IMR-90 (cell line): ENCODE measurements at regions not wholly inside any gene's neighbourhood (a gene's known extent, or its start where the extent isn't known, plus 50 kb on each side); places are given as distances from the start of the nearest gene placed in this dataset.

Experiments
- ATAC-seq: fragments of 200-7000 bp; cut with Tn5 transposase; 2 replicates; pipeline ENCODE4 v1.9.1; 2020; ENCODE audit warnings: low read depth, mild to moderate bottlenecking, moderate library complexity
- BruUV-seq: library from RNA; stranded (reverse); fragments of 400-500 nt; replicated peaks from 2 replicates; lab custom pipeline; 2021; lab: Mats Ljungman, UMichigan
- CTCF ChIA-PET: fragments of 300-600 bp; formaldehyde crosslinking; extraction: SDS; loops from one replicate; lab custom pipeline; 2021; ENCODE audit warnings: antibody characterized with exemption; lab: Yijun Ruan, JAX
- POLR2A ChIA-PET: fragments of 300-600 bp; sonication (Branson Sonifier 250); formaldehyde crosslinking; loops from one replicate; lab custom pipeline; 2022; ENCODE audit warnings: antibody characterized with exemption; ENCODE audit not compliant: unreplicated experiment; lab: Charles Lee
- DNase-seq: peaks from one replicate; pipeline ENCODE4 v3.0.0; 2013
- H2AFZ ChIP-seq: replicated peaks from 2 replicates; pipeline ENCODE3; 2013; ENCODE audit warnings: low read length, mild to moderate bottlenecking; ENCODE audit not compliant: poor library complexity
- H2AK5ac ChIP-seq: 2 replicates; pipeline ENCODE4 v1.6.1; 2013; ENCODE audit warnings: low read depth, low read length, inconsistent platforms
- H2AK9ac ChIP-seq: replicated peaks from 2 replicates; pipeline ENCODE3; 2013; ENCODE audit warnings: mild to moderate bottlenecking, low read depth, low read length, moderate library complexity; ENCODE audit not compliant: poor library complexity
- H2BK120ac ChIP-seq: 2 replicates; pipeline ENCODE4 v1.6.1; 2013; ENCODE audit warnings: low read depth, low read length, inconsistent platforms
- H2BK15ac ChIP-seq: 3 replicates; pipeline ENCODE4 v1.6.1; 2013; ENCODE audit warnings: low read depth, low read length, inconsistent platforms
- H2BK20ac ChIP-seq: 2 replicates; pipeline ENCODE4 v1.6.1; 2013; ENCODE audit warnings: low read depth, mild to moderate bottlenecking, inconsistent platforms, low read length, moderate library complexity
- H2BK5ac ChIP-seq: 2 replicates; pipeline ENCODE4 v1.6.1; 2013; ENCODE audit warnings: mild to moderate bottlenecking, low read depth, low read length, inconsistent platforms; ENCODE audit not compliant: poor library complexity, severe bottlenecking
- H3K14ac ChIP-seq: replicated peaks from 2 replicates; pipeline ENCODE4 v1.6.1; 2013; ENCODE audit warnings: low read depth, low read length, inconsistent platforms
- H3K18ac ChIP-seq: 2 replicates; pipeline ENCODE4 v1.6.1; 2013; ENCODE audit warnings: low read depth, low read length, control low read depth
- H3K23ac ChIP-seq: 2 replicates; pipeline ENCODE4 v1.6.1; 2013; ENCODE audit warnings: low read depth, low read length, inconsistent platforms
- H3K27ac ChIP-seq: 2 replicates; pipeline ENCODE4 v1.5.1; 2013; ENCODE audit warnings: mild to moderate bottlenecking, control low read depth, low read length; ENCODE audit not compliant: insufficient read depth
- H3K27me3 ChIP-seq: 2 replicates; pipeline ENCODE4 v1.6.1; 2013; ENCODE audit warnings: low read length; ENCODE audit not compliant: control insufficient read depth, insufficient read depth
- H3K36me3 ChIP-seq: 2 replicates; pipeline ENCODE4 v1.6.1; 2013; ENCODE audit warnings: low read length, mixed read lengths; ENCODE audit not compliant: control insufficient read depth, insufficient read depth
- H3K4ac ChIP-seq: 2 replicates; pipeline ENCODE4 v1.6.1; 2013; ENCODE audit warnings: low read depth, low read length, inconsistent platforms
- H3K4me1 ChIP-seq: 2 replicates; pipeline ENCODE4 v1.6.1; 2013; ENCODE audit warnings: low read length, mixed read lengths; ENCODE audit not compliant: control insufficient read depth, insufficient read depth
- H3K4me2 ChIP-seq: 2 replicates; pipeline ENCODE4 v1.6.1; 2013; ENCODE audit warnings: low read depth, mild to moderate bottlenecking, control low read depth, low read length, moderate library complexity
- H3K4me3 ChIP-seq: 2 replicates; pipeline ENCODE4 v1.5.1; 2013; ENCODE audit warnings: low read depth, mild to moderate bottlenecking, control low read depth, low read length, moderate library complexity; ENCODE audit not compliant: insufficient read depth
- H3K56ac ChIP-seq: 2 replicates; pipeline ENCODE4 v1.6.1; 2013; ENCODE audit warnings: low read length, inconsistent platforms; ENCODE audit not compliant: insufficient read depth; ENCODE audit errors: extremely low read depth
- H3K79me1 ChIP-seq, 2 experiments: 2 replicates each; pipeline ENCODE4 v1.6.1; 2013; ENCODE audit warnings: low read length in 2 of 2, inconsistent platforms in 1 of 2, low read depth in 1 of 2
- H3K9ac ChIP-seq: 2 replicates; pipeline ENCODE4 v1.6.1; 2013; ENCODE audit warnings: low read depth, low read length, control low read depth
- H3K9me1 ChIP-seq: 2 replicates; pipeline ENCODE4 v1.6.1; 2013; ENCODE audit warnings: low read length, inconsistent platforms; ENCODE audit not compliant: insufficient read depth
- H3K9me3 ChIP-seq: 2 replicates; pipeline ENCODE4 v1.6.1; 2013; ENCODE audit warnings: low read length; ENCODE audit not compliant: control insufficient read depth, insufficient read depth
- H4K20me1 ChIP-seq: 2 replicates; pipeline ENCODE4 v1.6.1; 2013; ENCODE audit warnings: low read length, inconsistent platforms; ENCODE audit not compliant: insufficient read depth
- H4K5ac ChIP-seq: 2 replicates; pipeline ENCODE4 v1.6.1; 2013; ENCODE audit warnings: mild to moderate bottlenecking, low read depth, low read length, control low read depth
- H4K8ac ChIP-seq, 2 experiments: 2 replicates each; pipeline ENCODE4 v1.6.1; 2013; ENCODE audit warnings: low read depth in 2 of 2, low read length in 2 of 2, control low read depth in 1 of 2, inconsistent platforms in 1 of 2
- H4K91ac ChIP-seq: 2 replicates; pipeline ENCODE4 v1.6.1; 2013; ENCODE audit warnings: low read depth, low read length, inconsistent platforms; ENCODE audit not compliant: insufficient read depth
- BHLHE40 ChIP-seq: fragments of 150-350 bp; IDR thresholded peaks from 2 replicates; pipeline ENCODE4 v1.6.1; 2016; ENCODE audit warnings: mild to moderate bottlenecking, low read depth, low read length
- CEBPB ChIP-seq: IDR thresholded peaks from 2 replicates; pipeline ENCODE4 v1.6.1; 2012; ENCODE audit warnings: low read depth, low read length, improper control_type of control experiment
- CHD1 ChIP-seq: IDR thresholded peaks from 2 replicates; pipeline ENCODE4 v1.6.1; 2012; ENCODE audit warnings: low read depth, low read length, improper control_type of control experiment
- FOS ChIP-seq: fragments of 150-350 bp; IDR thresholded peaks from 2 replicates; pipeline ENCODE4 v1.6.1; 2016; ENCODE audit warnings: low read depth, low read length
- MAFK ChIP-seq: IDR thresholded peaks from 2 replicates; pipeline ENCODE4 v1.6.1; 2012; ENCODE audit warnings: low read depth, low read length, improper control_type of control experiment
- NFE2L2 ChIP-seq: fragments of 150-350 bp; IDR thresholded peaks from 2 replicates; pipeline ENCODE4 v1.6.1; 2016; ENCODE audit warnings: low read depth, mild to moderate bottlenecking, low read length
- RAD21 ChIP-seq: IDR thresholded peaks from 2 replicates; pipeline ENCODE4 v1.6.1; 2012; ENCODE audit warnings: low read length, improper control_type of control experiment
- RFX5 ChIP-seq: IDR thresholded peaks from 2 replicates; pipeline ENCODE4 v1.8.0; 2012; ENCODE audit warnings: low read depth, mild to moderate bottlenecking, low read length, moderate library complexity
- SMC3 ChIP-seq: fragments of 150-350 bp; IDR thresholded peaks from 2 replicates; pipeline ENCODE4 v1.6.1; 2016; ENCODE audit warnings: low read depth, mild to moderate bottlenecking, antibody characterized with exemption, low read length, moderate library complexity
- WGBS, 2 experiments: methylation state at CpG; one replicate each; pipeline versions ENCODE4 v1.1.5 to v1.1.7; 2013; ENCODE audit warnings: missing lambda C conversion rate in 2 of 2; ENCODE audit not compliant: insufficient read length in 1 of 2; ENCODE audit errors: extremely low coverage in 2 of 2; 5-methylcytosine and 5-hydroxymethylcytosine counted together
- dilution Hi-C: fragments of 300-500 bp; cut with HindIII; formaldehyde crosslinking; loops from one replicate; pipeline ENCODE4 v1.14.3; 2018; ENCODE audit warnings: low sequenced_read_pairs; ENCODE audit not compliant: unreplicated experiment
- in situ Hi-C: fragments of 300-500 bp; cut with MboI; formaldehyde crosslinking; loops from 3 replicates; pipeline ENCODE4 v1.14.3; 2019; ENCODE audit warnings: low sequenced_read_pairs, inconsistent platforms, mixed read lengths
- intact Hi-C: fragments of 100-400 bp; cut with micrococcal nuclease; formaldehyde crosslinking; loops from 2 replicates; pipeline ENCODE4 v1.10.0; 2022
- TF ChIP-seq, protein P1 (sequence below): conservative IDR thresholded peaks from 2 replicates; pipeline ENCODE4 v1.5.1; 2012; ENCODE audit warnings: mild to moderate bottlenecking, low read depth, low read length, improper control_type of control experiment

- no peaks in the 10 kb centered on the region; the same call in 1 of the 2 replicates for H3K4me1 ChIP-seq
- H2BK20ac ChIP-seq = no peak overlapping the region
- H4K91ac ChIP-seq = no peak overlapping the region
- no peak overlapping the region for H2BK120ac ChIP-seq
- no peak overlapping the region for H2AK5ac ChIP-seq
- no peak overlapping the region for H3K4ac ChIP-seq
- H3K27ac ChIP-seq = no peak overlapping the region
- 81% methylated on average over 2 of the region's 3 CpGs; no CpG with 5 or more reads in 1 of the 2 experiments for WGBS, 2 experiments
- DNase-seq (no peak), ATAC-seq (no peak)
- H4K20me1 ChIP-seq = no peaks in the 10 kb centered on the region
- no peak overlapping the region for H3K4me2 ChIP-seq
- peaks cover 17% of the 10 kb centered on the region for H3K27me3 ChIP-seq
- H2AFZ ChIP-seq = no peak overlapping the region
- H3K36me3 ChIP-seq = no peaks in the 10 kb centered on the region
- no peak overlapping the region for H3K18ac ChIP-seq
- H3K9me1 ChIP-seq = no peaks in the 10 kb centered on the region
- in situ Hi-C loops (no loop called here), dilution Hi-C loops (no loop called here), intact Hi-C loops (no loop called here)
- no peak overlapping the region for H2AK9ac ChIP-seq
- H2BK5ac ChIP-seq = no peak overlapping the region
- BruUV-seq = no TSS peak
- no peak overlapping the region for H4K5ac ChIP-seq
- H3K56ac ChIP-seq = no peak overlapping the region
- H3K9me3 ChIP-seq = no peaks in the 10 kb centered on the region
- ChIA-PET POLR2A (interaction anchor here (0.6 kb wide), 1 partner anchor 72 kb away, joined by 3 read pairs; no protein-coding TSS in a partner anchor), CTCF (no interaction called here)
- no peak overlapping the region for H4K8ac ChIP-seq
- no peak overlapping the region for H3K9ac ChIP-seq
- H3K79me1 ChIP-seq = no peaks in the 10 kb centered on the region
- TF ChIP-seq BHLHE40 = no peak
- TF ChIP-seq NFE2L2 = no peak
- no peak for TF ChIP-seq SMC3
- no peak for TF ChIP-seq MAFK
- TF ChIP-seq RFX5 = no peak
- no peak for TF ChIP-seq FOS
- TF ChIP-seq, protein P1, sequence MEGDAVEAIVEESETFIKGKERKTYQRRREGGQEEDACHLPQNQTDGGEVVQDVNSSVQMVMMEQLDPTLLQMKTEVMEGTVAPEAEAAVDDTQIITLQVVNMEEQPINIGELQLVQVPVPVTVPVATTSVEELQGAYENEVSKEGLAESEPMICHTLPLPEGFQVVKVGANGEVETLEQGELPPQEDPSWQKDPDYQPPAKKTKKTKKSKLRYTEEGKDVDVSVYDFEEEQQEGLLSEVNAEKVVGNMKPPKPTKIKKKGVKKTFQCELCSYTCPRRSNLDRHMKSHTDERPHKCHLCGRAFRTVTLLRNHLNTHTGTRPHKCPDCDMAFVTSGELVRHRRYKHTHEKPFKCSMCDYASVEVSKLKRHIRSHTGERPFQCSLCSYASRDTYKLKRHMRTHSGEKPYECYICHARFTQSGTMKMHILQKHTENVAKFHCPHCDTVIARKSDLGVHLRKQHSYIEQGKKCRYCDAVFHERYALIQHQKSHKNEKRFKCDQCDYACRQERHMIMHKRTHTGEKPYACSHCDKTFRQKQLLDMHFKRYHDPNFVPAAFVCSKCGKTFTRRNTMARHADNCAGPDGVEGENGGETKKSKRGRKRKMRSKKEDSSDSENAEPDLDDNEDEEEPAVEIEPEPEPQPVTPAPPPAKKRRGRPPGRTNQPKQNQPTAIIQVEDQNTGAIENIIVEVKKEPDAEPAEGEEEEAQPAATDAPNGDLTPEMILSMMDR = no peak
- no peak for TF ChIP-seq RAD21
- TF ChIP-seq CHD1 = no peak
- TF ChIP-seq CEBPB = no peak
- no peak overlapping the region for H3K23ac ChIP-seq
- H2BK15ac ChIP-seq = no peak overlapping the region
- H3K14ac ChIP-seq = no peak overlapping the region
- H3K4me3 ChIP-seq = no peak overlapping the region
Measured at GRCh38 chr11:33980897-33981296, 70.6 kb upstream of the CAPRIN1 start.
